Forelimb muscle (tissue), 1 donor: ENCODE measurements at regions not wholly inside any gene's neighbourhood (a gene's known extent, or its start where the extent isn't known, plus 50 kb on each side); places are given as distances from the start of the nearest gene placed in this dataset.
"Not testable (repeated sequence)": the region's sequence is repeated elsewhere in the genome, so short reads cannot be mapped to it uniquely, and the experiment has no call there.

Experiments
- DNase-seq: peaks from one replicate; pipeline ENCODE4 v3.0.0-alpha.2; 2013; ENCODE audit warnings: low read depth

DNA sequence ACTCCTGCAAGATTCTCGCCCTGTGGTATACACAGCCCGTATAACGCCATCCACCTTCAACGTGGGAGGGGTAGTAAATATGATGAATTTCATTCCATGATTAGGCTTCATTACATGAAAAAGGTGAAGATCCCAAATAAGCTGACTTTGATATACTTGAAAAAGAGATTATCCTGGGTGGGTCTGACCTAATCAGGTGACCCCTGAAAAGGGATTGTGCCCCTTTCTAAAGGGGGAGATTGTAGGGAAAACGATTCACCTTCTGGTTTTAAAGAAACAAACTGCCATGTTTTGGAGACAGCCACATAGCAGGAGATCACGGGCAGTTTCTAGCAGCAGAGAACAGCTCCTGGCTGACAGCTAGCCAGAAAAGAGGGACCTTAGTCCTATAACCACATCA lies 155.1 kb upstream of the SMLR1 start:
- no peak for DNase-seq

DNA sequence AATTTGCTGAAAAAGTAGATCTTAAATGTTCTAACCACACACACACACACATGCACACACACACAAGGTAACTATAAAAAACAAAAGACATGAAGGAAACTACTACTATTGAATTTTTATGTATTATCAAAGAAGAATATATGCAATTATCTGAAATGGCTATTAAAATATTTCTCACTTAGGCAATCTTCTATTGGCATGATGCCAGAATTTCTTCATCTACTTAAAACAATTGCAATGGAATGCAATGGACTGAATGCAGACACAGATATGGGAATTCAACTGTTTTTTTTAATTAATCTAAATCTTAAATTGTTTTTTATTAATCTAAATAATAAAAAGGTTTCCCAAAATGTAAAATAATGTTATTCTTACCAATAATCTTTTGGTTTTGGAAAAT lies 152.6 kb upstream of the SMLR1 start:
- DNase-seq: no peak

DNA sequence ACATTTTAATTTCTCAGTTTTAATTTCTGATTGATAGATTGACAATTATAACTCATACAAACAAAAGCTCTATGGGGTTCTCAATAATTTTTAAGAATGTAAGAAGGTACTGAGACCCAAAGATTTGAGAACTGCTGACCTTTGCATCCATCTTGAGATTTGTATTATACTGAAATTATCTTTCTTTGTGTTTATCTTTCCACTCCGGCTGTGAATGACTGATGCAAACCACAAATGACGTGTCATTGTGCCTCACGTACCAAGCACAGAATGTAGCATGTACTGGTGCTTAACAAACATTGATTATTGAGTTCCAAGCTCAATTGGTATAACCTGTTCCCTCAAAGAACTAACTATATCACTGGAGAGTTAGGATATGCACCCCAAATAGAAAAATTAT lies 152.1 kb upstream of the SMLR1 start:
- DNase-seq: no peak

DNA sequence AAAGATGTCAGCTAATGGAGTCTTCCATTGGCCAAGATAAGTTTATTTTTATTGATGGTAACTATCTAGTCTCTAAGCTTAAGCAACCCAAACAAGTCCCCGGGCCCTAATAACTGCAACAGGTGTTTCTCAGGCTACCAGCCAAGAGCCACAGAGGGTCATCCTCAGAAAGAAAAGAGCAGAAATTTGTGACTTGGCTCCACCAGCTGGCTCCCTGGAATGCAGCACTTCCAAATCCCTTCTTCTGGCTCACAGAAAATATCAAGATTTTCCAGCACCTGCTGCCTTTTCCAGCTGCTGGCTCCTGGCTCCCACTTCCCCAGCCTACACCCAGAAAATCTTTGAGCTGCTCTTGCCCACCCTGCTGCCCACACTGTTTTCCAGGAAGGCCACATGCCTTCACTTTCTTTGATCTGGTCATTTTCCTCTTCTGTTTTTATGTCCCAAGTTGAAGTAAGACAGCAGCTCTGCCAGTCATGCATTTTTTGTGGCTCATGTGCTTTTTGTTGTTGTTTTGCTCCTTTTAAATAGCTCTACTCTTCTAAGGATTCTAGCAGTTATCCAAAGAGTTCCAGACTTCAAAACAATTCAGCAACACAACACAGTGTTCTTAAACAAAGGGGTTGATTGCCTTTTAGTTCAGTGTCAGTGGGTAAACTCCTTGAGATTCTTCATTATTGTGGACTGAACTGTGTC lies 151.0 kb upstream of the SMLR1 start:
- DNase-seq: no peak

DNA sequence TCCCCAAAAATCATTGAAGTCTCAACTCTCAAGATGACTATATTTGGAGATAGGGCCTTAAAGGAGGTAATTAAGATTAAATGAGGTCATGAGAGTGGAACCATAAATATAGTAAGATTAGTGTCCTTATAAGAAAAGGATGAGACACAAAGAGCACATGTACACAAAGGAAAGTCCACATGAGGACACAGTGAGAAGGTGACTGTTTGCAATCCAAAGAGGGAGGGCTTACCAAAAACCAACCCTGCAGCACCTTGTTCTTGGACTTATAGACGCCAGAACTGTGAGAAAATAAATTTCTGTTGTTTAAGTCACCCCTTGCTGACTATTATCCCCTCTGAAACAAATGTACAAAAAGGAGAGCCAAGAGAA lies 150.4 kb upstream of the SMLR1 start:
- DNase-seq: no peak

DNA sequence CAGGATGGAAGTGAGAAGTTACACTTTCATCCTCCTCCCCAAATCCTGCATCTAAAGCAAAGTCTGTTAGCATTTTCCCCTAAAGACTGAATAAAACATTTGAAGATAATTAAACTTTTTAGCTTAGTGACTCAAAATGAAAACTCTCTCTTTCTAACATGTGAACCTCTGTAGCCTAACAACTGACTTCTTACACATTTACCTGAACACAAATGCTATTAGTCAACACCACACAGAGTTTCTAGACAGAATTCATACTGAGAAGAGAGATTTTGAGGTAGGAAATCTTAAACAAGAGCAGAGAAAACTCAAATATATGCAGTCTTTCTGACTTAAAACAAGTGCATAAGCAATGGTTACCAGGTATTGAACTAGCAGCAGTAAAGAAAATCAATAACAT lies 149.9 kb upstream of the SMLR1 start:
- no peak for DNase-seq

DNA sequence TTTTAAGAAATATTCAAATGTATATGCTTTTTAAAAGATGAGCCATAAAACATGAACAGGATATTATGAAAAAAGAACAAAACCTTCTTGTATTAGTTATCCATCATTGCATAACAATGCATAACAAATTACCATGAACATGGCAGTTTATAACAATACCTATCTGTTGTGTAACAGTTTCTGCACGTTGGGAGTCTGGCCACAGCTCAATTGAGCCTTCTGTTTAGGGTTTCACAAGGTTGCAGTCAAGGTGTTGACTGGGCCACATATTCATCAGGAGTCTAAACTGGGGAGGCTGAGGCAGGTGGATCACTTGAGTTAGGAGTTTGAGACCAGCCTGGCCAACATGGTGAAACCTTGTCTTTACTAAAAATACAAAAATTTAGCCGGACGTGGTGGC lies 149.4 kb upstream of the SMLR1 start:
- no peak for DNase-seq

DNA sequence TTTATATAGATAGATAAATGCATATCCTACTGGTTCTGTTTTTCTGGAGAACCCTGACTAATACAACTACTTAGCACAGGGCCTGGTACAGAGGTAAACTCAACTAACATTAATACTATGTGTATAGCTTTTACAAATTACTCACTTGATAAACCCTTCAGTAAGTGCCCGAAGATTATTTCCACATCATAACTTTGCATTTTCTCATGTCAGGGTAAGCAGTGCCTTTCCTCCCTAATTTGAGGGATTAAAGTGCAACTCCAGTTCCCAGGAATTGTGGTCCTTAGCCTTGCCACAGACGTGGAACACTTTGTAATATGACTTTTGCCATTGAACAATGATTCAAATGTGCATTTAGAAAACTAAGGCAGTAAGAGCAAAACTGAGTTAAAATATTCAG lies 147.5 kb upstream of the SMLR1 start:
- no peak for DNase-seq

DNA sequence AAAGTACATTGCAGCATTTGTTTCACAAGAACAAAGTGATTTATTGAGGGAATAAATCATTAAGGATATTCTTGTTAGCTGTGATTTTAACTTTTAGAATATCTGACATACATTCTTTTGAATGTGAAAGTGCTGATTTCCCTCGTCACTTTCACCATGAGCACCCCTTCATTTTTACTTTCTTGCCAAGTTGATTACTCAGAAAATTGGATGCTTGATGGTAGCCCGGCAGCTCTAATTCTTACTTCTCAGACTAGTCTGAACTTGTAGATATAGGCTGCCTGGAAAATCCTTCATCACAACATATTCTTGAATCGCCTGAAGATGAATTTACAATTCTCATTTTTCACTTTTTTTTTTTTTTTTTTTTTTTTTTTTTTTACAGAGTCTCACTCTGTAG lies 147.1 kb upstream of the SMLR1 start:
- no peak for DNase-seq

DNA sequence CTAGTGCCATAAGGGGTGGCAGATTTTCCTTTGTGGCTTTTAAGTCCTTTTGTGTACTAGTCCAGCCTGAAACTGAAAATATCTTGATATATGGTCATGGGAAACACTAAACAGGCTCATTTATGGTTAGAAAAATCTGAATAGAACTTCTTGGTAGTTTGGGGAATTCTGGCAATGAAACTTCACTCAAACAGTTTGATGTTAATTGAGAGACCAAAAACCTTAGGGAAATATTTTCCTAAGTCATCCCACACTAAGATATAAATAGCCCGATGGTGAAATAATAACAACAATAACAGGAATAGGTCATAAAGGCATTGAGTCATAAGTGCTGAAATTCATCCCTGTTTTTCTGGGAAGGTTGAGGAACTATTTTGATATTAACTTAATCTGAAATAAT lies 146.2 kb upstream of the SMLR1 start:
- no peak for DNase-seq

DNA sequence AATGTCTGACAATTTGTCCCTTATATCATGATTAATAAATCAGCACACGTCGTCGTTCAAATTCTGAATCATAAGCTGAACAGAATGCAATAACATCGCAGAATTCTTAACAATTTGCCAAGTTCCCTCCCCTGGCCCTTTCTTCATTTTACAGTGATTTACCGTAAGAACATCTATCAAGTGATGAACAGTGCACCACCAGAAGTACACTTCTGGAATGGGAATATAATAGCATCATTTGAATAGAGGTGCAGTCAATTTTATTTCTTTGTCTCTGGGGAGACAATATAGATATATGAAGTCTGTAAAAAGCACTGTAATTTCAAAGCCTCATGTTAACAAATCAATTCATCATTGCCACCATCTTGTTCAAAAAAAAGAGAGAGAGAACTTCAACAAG lies 145.1 kb upstream of the SMLR1 start:
- DNase-seq: no peak

DNA sequence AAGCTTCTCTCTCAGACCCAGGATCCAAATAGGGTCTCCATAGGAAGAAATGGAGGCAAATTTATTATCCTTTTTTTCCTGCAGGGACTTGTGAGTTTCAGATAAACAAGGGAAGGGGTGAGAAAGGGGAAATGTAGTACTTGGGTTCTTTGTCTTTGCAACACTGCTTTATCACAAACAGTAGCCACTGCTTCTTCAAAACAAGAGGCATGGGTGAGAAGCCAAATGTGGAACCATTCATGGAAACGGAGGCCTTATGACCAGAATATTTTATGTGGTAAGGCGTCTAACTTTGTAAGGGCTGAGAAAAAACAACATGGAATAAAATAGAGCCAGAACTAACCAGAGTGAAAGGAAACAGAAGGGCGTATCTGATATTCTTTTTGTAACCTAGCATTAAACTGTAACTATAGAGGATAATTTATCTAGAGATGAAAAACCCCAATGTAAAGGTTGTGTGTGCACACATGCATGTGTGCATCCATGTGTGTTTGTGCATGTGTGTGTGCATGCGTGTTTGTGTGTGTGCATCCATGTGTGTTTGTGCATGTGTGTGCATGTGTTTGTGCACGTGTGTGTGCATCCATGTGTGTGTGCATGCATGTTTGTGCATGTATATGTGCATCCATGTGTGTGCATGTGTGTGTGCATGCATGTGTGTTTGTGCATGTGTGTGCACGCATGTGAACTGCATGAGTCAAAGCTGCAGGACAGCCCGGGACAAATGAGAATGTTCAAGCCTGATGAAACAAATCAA lies 143.3 kb upstream of the SMLR1 start:
- no peak for DNase-seq

DNA sequence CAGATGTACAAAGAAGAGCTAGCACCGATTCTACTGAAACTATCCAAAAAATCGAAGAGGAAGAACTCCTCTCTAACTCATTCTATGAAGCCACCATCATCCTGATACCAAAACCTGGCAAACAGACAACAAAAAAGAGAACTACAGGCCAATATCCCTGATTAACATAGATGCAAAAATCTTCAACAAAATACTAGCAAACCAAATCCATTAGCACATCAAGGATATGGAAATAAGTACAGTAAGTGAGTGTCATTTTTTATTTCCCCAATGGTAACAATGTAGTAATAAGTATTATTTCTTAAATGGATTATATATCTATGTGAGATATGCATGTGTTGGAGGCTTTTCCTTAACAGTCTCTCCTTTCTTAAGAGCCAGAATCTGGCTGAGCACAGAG lies 134.5 kb upstream of the SMLR1 start:
- DNase-seq: no peak

DNA sequence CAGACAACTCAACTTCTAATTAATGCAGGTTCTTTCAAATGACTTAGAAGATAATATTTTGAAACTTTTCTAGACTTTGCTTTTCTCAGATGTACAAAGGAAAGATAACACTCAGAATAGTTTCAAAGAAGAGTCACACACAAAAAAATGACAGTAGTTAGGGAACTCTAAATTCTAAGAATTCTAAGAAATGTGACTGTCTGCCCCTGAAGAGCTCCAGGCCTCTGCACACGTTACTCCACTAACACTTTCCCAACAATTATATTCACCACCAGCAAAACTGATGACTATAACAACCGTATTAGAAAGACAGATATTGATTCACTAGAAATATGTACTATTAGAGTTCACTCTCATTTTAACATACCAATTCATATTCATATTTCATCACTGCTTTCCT lies 133.3 kb upstream of the SMLR1 start:
- DNase-seq: no peak

DNA sequence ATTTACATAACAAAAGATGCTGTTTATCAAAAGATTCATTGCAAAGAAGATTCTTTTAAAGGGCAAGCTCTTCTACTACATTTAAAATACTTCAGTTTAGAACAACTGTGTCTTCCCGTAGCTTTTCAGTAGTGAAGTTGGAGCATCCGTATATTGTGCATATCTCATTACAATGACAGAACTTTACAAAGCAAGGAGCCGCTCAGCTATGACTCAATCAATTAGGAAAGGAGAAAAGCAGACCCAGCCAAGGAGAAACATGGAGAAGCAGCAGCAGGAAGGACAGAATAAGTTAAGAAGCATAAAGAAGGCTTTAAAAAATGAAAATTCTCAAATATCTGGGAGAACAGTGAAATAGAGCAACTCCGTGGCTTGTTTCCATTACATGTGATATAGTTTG lies 132.6 kb upstream of the SMLR1 start:
- DNase-seq: no peak

DNA sequence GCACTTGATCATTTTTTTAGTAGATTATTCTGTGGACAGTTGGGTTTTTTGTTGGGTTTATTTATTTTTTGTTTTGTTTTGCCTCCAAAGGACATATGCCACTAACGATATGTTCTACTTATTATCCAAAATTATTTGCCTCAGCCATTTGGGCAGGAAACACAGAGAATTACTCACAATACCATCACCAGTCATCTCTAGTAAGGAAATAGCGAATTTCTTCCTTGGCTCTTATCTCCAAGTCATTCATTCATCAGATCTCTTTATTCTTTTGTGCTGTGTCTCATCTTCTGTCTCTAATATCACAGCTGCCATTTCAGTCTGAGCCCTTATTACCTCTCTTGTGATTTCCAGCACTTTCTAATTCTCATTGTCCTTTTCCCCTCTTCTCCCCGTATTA lies 130.4 kb upstream of the SMLR1 start:
- DNase-seq: no peak

DNA sequence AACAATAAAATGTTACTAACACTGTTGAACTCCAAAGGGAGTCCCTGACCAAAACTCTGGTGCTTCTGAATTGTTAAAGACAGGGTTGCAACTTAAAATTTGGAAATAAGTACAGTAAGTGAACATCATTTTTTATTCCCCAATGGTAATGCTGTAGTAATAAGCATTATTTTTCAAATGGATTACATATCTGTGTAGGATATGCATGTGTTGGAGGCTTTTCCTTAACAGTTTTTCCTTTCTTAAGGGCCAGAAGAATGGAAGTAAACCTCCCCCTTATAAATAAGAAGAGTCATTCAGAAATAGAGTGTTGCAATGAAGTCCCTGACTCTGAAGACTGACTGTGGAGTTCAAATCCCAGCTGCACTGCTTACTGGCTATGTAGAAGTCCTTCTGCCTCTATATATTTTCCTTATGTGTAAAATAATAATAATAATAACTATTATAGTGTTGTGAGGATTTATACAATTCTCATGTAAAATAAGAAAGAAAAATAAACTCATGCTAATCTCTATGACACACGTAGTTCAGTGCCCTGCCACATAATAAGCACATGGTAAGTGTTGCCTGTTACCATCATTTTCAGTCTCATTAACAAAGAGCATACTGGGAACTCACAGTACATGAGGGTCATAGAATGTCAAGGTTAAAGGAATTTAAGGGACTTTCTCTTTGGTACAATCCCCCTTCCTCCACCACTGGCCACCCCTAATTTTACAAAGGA lies 129.8 kb upstream of the SMLR1 start:
- no peak for DNase-seq

DNA sequence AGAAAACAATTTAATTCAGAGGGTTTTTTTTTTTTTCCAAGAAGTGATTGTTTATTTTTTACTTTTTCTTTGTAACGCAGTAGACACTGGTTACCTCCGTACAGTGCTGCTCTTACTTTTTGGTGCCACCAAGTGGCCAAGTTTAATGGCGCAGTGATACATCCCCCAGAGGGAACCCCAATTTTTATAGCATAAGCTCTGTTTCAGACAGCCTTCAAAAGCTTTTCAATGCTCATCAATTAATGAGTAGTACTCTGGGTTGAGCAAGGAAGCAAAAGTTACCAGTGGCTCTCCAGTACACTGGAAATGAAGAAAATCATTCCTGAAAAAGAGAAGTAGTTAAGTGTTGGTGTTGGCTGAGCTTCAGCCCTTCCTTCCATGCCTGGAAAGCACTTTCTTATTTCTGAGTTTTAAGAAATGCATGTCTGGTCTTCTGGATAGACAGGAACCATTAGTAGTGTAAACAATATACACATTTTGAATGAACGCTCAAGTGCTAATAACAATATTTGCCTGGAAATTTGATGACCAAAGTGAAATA lies 129.1 kb upstream of the SMLR1 start:
- DNase-seq: no peak

DNA sequence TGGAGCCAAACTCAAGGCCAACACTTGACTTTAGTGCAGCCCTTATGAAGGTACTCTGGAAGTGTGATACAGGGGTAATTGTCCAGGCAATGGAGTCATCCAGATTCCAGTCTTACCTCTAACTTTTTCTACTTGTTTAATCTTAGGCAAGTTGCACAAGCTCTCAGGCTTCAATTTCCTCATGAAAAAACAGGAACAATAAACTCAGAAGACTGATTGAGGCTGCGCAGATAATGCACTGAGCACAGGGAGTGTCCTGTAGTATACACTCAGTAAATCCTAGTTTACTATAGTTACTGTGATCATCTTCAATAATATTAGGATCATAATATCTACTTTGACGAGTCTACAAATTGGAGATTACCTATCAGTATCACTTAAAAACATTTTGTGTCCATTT lies 127.5 kb upstream of the SMLR1 start:
- DNase-seq: no peak

DNA sequence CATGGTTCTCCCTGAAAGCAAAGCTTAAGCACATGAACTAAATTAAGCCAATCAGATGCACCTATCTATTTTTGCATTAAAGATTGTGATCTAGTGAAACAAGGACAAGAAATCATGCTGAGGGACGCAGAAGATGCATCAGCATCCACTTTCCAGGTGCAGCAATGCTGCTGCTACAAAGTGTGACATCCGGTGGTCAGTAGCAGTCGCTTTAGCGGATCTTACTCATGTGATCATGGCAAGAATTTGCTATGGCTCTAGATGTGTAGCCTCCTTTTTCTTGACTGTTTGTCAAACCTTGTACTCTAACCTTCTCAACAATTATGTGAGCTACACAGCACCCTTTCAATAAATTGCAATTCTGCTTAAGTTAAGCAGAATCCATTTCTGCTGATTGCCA lies 126.8 kb upstream of the SMLR1 start:
- DNase-seq: no peak

DNA sequence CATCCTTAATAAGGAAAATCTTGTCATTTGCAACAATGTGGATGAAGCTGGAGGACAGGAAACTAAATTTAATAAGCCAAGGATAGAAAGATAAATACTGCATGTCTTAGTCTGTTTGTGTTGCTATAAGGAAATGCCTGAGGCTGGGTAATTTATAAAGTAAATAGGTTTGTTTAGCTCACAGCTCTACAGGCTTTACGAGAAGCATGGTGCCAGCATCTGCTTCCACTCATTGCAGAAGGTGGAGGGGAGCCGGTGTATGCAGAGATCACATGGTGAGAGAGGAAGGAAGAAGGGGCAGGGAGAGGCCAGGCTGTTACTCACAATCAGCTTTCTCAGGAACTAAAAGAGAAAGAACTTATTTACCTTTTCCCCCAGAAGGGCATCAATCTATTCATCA lies 118.9 kb upstream of the SMLR1 start:
- no peak for DNase-seq

DNA sequence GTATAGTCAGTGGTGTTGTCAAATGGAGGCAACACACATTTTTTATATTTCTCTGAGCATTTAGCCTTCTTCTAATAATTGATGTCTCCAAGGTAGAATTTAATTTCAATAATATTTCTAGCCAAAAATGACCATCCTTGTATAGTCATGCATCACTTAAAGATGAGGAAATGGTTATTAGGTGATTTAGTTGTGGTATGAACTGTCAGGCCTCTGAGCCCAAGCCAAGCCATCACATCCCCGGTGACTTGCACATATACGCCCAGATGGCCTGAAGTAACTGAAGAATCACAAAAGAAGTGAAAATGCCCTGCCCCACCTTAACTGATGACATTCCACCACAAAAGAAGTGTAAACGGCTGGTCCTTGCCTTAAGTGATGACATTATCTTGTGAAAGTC lies 115.6 kb upstream of the SMLR1 start:
- not testable (repeated sequence) for DNase-seq

DNA sequence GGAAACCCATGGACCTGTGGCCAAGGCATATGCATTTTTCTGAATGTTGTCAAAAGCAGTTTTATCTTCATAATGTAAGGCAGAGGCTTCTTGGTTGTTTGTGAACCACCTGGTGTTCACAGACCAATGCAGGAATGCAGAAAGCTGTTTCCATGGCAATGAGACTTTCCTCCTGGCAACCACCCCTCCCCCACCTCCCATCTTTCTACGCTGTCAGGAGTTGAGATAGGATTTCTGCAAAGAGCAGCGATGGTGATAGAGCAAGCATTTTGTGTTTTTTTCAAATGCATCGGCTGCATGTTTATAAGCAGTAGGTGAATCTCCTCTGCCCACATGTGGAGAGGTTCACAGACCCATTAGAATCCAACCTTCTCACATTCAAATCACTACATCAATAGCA lies 114.1 kb upstream of the SMLR1 start:
- DNase-seq: no peak
